Tibial nerve (tissue), 4 donors: ENCODE measurements at regions not wholly inside any gene's neighbourhood (a gene's known extent, or its start where the extent isn't known, plus 50 kb on each side); places are given as distances from the start of the nearest gene placed in this dataset.

Source experiments
- EP300 ChIP-seq, 2 donors: sonication (generic); formaldehyde crosslinking; IDR thresholded peaks; one replicate each; pipeline ENCODE4 v1.6.1; 2017; ENCODE audit warnings: antibody characterized with exemption in 2 of 2, mild to moderate bottlenecking in 1 of 2
- TF ChIP-seq, protein P1 (sequence below), 5 experiments: fragments of 200-600 bp in 3 of 5; fragments of 450-650 bp in 2 of 5; sonication (generic) in 3 of 5; IDR thresholded peaks; one replicate each; pipeline ENCODE4 v1.5.1; 2016 to 2019; ENCODE audit warnings: antibody characterized with exemption in 5 of 5, mild to moderate bottlenecking in 3 of 5, moderate library complexity in 2 of 5

DNA sequence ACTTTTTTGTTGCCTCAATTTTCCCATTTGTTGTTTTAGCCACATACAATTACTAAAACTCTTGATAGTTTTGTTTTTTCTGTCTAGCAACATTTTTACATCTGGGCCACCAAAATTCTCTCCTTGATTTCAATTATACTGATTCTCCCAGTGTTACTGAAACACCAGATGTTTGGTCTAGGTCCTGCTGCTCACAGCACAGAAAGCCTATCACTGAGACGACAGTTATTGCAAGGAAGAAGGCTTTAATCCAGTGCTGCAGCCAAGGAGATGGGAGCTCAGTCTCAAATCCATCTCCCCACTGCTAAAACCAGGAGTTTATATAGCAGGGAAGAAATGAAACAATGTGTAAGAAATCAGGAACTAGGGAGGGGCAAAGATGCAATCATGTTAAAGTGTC, 837.7 kb upstream of the CNTN5 start:
- TF ChIP-seq, protein P1, sequence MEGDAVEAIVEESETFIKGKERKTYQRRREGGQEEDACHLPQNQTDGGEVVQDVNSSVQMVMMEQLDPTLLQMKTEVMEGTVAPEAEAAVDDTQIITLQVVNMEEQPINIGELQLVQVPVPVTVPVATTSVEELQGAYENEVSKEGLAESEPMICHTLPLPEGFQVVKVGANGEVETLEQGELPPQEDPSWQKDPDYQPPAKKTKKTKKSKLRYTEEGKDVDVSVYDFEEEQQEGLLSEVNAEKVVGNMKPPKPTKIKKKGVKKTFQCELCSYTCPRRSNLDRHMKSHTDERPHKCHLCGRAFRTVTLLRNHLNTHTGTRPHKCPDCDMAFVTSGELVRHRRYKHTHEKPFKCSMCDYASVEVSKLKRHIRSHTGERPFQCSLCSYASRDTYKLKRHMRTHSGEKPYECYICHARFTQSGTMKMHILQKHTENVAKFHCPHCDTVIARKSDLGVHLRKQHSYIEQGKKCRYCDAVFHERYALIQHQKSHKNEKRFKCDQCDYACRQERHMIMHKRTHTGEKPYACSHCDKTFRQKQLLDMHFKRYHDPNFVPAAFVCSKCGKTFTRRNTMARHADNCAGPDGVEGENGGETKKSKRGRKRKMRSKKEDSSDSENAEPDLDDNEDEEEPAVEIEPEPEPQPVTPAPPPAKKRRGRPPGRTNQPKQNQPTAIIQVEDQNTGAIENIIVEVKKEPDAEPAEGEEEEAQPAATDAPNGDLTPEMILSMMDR (IDR thresholded peaks at IDR 0.05) = no peak
- no peak for TF ChIP-seq EP300 (IDR thresholded peaks at IDR 0.05)
